ENCODE measurements at regions not wholly inside any gene's neighbourhood (a gene's known extent, or its start where the extent isn't known, plus 50 kb on each side); places are given as distances from the start of the nearest gene placed in this dataset.

- DNase-seq (ENCODE audit: low read depth, low spot score) = no peak
Observed at GRCh38 chr13:33945477-33945876, 127.5 kb downstream of the RFC3 start.

GRCh38 chr13:33953203-33953602, 135.3 kb downstream of the RFC3 start:
- DNase-seq (ENCODE audit: low read depth, low spot score) = no peak

- no peak for DNase-seq (ENCODE audit: low read depth, low spot score)
Observed at GRCh38 chr13:33953781-33954180, 135.8 kb downstream of the RFC3 start.

- no peak for DNase-seq (ENCODE audit: low read depth, low spot score)
Observed at GRCh38 chr13:33956346-33956745, 138.4 kb downstream of the RFC3 start.

- no peak for DNase-seq (ENCODE audit: low read depth, low spot score)
Observed at GRCh38 chr13:33957497-33957905, 139.6 kb downstream of the RFC3 start.

GRCh38 chr13:33958964-33959363, 141.0 kb downstream of the RFC3 start:
- no peak for DNase-seq (ENCODE audit: low read depth, low spot score)

GRCh38 chr13:33963134-33963533, 145.2 kb downstream of the RFC3 start:
- DNase-seq (ENCODE audit: low read depth, low spot score) = no peak

GRCh38 chr13:33963895-33964294, 145.9 kb downstream of the RFC3 start:
- DNase-seq (ENCODE audit: low read depth, low spot score) = no peak

GRCh38 chr13:33968520-33969507, 150.9 kb downstream of the RFC3 start:
- DNase-seq (ENCODE audit: low read depth, low spot score) = no peak

- no peak for DNase-seq (ENCODE audit: low read depth, low spot score)
Observed at GRCh38 chr13:33970746-33971561, 153.0 kb downstream of the RFC3 start.

- no peak for DNase-seq (ENCODE audit: low read depth, low spot score)
Observed at GRCh38 chr13:33971562-33971819, 153.5 kb downstream of the RFC3 start.

- DNase-seq (ENCODE audit: low read depth, low spot score) = no peak
Observed at GRCh38 chr13:33973194-33973593, 155.2 kb downstream of the RFC3 start.

GRCh38 chr13:33976965-33977364, 159.0 kb downstream of the RFC3 start:
- no peak for DNase-seq (ENCODE audit: low read depth, low spot score)

- DNase-seq (ENCODE audit: low read depth, low spot score) = no peak
Observed at GRCh38 chr13:33978653-33979052, 160.7 kb downstream of the RFC3 start.

- no peak for DNase-seq (ENCODE audit: low read depth, low spot score)
Observed at GRCh38 chr13:33992881-33993336, 175.0 kb downstream of the RFC3 start.

- no peak for DNase-seq (ENCODE audit: low read depth, low spot score)
Observed at GRCh38 chr13:33994198-33994597, 176.2 kb downstream of the RFC3 start.

GRCh38 chr13:33994826-33995502, 177.0 kb downstream of the RFC3 start:
- no peak for DNase-seq (ENCODE audit: low read depth, low spot score)

- DNase-seq (ENCODE audit: low read depth, low spot score) = no peak
Observed at GRCh38 chr13:33996636-33997035, 178.7 kb downstream of the RFC3 start.

- DNase-seq (ENCODE audit: low read depth, low spot score) = no peak
Observed at GRCh38 chr13:33997574-33997973, 179.6 kb downstream of the RFC3 start.

- DNase-seq (ENCODE audit: low read depth, low spot score) = no peak
Observed at GRCh38 chr13:33999811-34000605, 182.1 kb downstream of the RFC3 start.

- DNase-seq (ENCODE audit: low read depth, low spot score) = no peak
Observed at GRCh38 chr13:34000955-34001354, 183.0 kb downstream of the RFC3 start.
